GM19452 (cell line): ENCODE measurements at regions not wholly inside any gene's neighbourhood (a gene's known extent, or its start where the extent isn't known, plus 50 kb on each side); places are given as distances from the start of the nearest gene placed in this dataset.

Experiments
- ATAC-seq: cut with Tn5 transposase; IDR thresholded peaks from one replicate; pipeline ENCODE4 v1.9.1; 2021; ENCODE audit not compliant: unreplicated experiment

DNA sequence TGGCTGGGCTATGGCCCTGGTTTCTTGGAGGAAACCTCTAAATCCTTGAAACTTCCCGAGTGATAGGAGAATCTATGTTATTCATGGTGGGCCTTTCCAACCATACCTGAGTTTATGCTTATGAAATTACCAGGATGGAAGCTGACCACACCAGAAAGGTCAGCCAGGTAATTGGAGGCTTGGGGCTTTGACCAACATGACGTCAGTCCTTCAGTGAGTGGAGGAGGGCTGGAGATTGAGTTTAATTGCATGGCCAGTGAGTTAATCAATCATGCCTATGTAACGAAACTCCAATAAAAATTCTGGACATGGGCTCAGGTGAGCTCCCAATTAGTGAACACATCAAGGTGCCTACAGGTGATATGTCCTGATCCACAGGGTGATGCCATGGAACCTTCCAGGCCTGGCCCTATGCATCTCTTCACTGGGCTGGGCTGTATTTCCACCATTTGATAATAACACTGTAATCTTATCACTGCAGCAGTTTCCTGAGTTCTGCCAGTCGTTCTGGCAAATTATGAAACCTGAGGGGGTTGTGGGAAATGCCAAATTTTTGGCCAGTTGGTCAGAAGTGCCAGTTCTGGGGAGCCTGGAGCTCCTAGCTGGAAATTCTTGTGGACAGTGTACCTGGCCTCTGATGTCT, 106.5 kb downstream of the CDH26 start:
- no peak for ATAC-seq

DNA sequence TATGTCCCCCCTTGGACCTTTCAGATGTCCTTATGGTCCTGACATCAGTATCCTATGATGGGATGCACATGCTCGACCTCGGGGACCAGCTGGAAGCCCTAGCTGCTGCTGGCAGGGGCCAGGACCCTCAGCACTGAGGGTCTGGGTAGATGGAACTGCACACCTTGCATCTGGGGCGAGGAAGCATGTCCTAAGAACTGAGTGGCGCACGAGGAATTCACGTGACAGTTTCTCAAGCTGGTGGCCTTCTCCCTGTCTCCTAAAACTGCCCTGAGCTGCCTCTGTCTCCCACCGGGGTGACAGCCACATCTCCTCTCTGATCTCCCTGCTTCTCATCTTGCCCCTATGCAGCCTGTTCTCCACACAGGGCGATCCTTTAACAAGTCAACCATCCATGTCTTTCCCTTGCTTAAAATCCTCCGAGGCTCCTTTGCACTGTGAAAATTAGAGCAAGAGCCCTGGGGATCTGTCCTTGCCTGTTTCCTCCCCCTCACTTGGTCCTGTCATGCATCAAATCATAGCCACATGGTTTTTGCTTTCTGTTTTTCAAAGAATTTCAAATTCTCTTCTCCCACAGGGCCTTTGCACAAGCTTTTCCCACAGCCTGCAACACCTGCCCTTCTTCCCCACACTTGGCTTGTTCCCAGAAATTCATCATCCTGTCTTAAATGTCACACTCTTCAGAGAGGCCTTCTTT, 107.7 kb downstream of the CDH26 start:
- ATAC-seq, result no peak

DNA sequence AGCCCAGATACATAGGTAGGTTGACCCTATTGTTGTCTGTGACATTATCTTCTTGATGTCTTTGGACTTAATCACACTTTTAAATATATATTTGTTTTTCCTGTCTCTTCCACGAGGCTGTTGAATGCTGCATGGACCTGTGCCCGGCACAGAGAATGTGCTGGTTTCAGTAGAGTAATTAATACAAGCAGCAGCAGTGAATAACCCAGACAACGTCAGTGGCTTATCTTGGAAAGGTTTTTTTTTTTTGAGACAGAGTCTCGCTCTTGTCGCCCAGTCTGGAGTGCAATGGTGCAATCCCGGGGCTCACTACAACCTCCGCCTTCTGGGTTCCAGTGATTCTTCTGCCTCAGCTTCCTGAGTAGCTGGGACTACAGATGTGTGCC, 108.2 kb downstream of the CDH26 start:
- no peak for ATAC-seq

DNA sequence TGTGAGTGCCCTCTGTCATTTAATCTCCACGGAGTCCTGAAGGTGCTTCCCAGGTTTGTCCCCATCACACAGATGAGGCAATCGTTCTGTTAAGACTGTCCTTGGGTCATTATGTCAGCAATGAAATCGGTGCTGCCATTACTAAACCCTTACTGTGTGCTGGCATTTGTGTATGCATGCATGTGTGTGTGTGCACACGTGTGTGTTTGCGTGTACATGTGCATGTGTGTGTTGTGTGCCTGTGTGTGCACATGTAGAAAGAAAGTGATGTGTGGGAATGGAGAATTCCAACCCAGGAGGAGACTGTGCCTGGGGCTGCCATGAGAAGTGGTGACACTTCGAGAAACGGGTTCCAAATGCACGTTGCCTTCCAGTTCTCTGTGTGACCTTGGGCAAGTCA, 110.3 kb downstream of the CDH26 start:
- ATAC-seq, result no peak

DNA sequence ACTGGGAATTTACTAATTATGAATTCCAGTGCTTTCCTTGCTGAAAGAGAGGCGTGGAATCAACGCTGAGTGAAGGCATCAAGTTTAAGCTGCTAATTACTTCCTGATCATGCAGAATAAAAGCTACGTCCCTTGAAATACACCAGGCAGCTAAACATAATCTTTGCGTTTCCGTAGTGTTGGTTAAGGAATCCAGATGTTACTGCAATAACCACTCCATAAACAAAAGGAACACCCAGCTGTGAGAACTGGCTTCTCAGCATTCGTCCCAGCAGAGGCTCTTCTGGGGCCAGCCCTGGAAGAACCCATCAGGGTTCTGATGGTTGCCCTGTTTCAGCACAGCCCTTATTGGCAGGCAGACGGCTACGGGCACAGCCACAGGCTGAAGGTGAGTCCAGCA, 111.4 kb downstream of the CDH26 start:
- no peak for ATAC-seq

DNA sequence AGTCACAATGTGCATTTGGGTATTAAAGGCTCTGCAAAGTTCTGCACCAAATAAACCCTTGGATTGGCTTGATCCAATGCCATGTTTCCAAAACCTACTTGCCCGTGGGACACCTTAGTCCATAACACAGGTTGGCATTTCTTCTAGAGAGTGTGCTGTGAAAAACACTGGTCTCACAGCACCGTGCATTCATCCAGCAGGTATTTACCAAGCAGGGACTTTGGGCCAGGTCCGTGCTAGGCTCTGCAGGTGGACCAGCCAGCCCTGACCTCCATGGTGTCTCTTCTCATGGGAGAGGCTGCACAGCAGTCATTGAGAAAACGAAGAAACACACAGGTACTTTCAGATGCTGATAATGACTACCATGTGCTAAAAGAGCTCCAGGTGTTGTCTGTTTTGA, 112.6 kb downstream of the CDH26 start:
- ATAC-seq, result no peak

DNA sequence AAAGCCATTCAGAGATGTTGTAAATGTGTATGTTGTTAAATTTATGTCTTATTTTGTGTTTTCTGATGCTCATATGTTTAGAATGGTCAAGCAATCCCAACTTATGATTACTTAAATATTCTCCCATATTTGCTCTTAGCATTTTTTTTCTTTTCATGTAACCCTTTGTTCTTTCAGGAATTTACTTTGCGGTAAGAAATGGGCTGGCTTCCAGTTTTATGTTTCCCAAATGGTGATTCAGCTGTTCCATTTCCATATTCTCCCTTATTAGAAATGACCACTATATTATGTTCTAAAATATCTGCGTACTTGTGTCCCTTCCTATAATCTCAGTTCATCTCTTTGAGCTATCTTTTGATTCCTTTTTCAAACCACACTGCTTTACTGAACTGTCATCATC, 113.7 kb downstream of the CDH26 start:
- no peak for ATAC-seq

DNA sequence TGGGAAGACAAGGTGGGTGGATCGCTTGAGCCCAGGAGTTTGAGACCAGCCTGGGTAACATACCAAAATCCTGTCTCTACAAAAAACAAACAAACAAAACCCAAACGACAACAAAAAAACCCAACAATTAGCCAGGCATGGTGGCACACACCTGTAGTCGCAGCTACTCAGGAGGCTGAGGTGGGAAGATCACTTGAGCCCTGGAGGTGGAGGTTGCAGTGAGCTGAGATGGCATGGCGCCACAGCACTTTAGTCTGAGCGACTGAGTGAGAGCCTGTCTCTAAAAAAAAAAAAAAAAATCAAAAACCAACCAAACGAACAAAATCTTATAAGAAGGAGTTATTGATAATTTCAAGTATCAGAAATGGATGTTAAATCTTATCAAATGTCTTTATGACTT, 114.9 kb downstream of the CDH26 start:
- ATAC-seq, result no peak

DNA sequence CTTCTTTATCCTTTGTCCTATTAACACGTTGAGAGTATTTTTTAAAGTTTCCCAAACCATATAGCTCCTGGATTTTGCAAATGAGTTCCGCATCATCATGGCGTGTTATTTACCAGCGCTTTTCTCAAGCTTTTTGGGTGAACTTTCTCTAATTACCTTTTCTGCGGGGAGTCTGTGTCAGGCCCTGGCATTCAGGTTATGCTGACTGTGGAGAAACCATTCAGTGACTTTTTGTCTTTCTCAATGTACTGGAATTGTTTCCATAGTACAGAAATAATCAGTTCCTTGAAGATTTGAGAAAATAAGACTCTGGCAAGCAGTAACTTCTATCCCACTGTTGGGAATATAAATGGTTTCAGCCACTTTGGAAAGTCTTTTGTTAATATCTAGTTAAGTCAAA, 115.3 kb downstream of the CDH26 start:
- ATAC-seq, result no peak

DNA sequence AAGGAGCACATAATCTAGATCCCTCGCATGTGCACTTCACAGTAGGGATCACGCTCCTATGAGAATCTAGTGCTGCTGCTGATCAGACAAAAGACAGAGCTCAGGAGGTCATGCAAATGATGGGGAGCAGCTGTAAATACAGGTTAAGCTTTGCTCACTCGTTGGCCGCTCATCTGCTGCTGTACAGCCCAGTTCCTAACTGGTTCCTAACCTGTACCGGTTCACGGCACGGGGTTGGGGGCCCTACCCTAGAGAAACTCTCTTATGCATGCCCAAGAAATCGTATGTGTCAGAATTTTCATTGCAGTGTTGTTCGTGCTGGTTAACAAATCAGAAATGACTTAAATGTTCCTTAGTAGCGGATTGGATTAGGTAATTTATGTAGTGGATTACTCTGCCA, 116.1 kb downstream of the CDH26 start:
- ATAC-seq, result no peak

DNA sequence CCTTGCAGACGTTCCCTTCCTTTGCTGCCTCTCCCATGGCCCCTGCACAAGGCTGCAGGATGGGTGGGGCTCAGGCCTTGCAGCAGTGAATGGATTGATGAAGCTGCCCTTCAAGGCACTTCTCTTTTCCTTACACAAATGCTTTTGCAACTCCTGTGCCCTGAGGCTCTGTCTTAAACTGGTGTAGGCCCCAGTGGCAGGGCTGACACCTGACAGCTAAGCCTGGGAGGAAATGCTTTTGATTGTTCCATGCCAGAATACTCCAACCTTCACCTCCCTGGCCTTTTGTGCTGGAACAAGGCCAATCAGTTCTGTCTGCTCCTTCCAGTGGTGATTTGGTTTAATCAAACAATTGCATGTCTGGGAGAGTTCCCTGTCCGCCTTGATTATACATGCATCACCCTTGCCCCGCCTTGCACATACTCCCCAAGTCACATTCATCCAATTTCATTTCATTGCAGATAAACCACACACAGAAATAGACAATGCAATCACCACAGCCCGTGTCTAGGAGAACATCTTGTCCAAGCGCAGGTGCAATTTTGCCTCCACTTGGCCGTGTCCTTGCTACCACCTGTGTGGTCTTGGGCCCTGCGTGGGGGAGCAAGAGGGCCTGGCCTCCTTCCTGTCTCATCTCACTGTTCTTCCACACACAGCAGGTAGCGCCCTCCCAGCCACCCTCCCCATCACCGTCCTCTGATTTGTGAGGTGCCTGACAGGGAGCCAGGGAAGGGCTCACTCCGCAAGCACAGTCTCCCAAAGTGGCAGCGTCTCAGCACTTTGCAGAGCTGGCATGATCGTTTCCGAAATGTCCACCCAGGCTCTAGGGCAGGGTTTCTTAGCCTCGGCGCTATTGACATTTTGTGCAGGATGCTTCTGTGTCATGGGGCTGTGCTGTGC, 120.4 kb downstream of the CDH26 start:
- ATAC-seq, result no peak

DNA sequence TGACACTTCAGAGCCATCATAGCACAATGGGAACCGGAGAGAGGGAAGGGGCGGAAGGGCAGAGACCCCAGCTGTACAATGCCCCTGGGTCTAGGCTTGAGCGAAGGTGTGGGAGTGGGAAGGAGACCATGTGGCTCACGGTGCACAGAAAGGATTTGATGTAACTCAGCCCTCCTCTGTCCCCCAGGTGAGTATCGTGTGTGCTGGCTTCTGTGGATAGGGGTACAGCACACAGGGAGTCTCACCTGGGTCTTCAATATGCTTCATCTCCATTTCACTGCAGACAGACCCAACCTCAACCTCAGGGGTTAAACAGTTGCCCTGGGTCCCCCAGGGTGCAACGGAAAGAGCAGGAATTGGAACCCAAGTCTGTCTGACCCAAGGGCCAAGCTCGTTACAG, 122.2 kb downstream of the CDH26 start:
- no peak for ATAC-seq

DNA sequence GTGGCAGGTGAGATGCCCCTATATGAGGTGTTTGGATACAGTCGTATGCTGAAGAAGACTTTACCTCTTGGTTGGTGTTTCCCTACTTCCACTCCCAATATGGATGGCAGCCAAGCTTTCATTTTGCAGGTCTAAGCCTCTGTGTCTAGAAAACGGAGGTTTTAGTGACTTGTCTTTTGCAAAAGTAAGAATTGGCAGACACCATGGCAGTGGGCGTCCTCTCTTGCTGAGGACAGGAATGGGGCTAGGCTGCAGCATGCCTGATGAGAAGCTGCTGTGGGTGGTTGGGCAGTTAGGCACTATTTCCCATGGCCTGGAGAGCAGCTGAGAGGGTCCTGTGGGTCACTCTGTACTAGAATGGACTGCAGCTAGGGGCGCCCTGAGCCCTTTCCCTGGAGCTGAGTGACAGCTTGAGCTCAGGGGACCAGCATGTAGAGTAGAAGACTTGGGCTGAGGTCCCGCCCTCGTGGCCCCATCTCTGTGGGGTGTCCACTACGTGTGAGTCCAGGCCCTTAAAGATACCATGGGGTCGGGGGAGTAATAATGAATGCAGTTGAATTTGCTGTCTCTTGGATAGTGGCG, 127.4 kb downstream of the CDH26 start:
- no peak for ATAC-seq

DNA sequence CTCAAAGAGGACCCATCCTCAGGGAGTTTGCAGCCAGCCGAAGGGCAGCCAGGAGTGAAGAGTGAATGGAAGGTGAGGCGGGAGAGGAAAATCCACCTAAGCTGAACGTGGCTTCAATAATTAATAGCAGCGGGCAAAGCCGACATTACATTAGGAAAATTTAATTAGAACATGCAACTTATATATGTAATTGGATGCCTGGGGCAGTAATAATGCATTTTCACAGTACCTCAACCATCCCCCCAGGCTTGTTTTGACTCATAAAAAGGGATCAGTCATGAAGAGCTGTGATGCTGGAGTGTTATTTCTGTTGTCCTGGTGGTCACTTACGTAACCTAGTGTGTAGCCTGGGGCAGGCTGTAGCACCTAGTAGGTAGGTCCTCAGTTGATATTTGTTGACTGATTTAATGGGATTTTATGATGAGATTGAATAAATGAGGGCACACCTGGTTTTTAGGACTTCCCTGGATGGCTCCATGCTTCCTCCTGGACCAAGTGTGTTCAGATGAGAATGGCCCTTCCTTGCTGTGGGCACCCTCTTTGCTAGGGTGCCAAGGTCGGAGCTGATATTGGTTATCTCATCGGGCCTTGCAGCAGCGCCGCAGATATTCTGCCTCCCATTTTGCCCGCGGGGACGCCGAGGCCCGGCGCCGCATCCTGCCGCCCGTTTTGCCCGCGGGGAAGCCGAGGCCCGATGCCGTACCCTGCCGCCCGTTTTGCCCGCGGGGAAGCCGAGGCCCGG, 128.8 kb downstream of the CDH26 start:
- no peak for ATAC-seq

DNA sequence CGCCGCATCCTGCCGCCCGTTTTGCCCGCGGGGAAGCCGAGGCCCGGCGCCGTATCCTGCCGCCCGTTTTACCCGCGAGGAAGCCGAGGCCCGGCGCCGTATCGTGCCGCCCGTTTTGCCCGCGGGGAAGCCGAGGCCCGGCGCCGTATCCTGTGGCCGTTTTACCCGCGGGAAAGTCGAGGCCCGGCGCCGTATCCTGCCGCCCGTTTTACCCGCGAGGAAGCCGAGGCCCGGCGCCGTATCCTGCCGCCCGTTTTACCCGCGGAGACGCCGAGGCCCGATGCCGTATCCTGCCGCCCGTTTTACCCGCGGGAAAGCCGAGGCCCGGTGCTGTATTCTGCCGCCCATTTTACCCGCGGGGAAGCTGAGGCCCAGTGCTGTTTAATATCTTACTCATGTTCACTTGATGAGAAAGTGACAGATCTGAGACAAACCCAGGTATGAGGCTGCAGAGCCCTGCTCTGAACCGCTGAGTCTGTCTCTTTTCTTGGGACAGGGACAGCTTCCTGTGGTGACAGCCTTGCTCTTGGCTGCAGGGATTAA, 129.4 kb downstream of the CDH26 start:
- ATAC-seq, result no peak

DNA sequence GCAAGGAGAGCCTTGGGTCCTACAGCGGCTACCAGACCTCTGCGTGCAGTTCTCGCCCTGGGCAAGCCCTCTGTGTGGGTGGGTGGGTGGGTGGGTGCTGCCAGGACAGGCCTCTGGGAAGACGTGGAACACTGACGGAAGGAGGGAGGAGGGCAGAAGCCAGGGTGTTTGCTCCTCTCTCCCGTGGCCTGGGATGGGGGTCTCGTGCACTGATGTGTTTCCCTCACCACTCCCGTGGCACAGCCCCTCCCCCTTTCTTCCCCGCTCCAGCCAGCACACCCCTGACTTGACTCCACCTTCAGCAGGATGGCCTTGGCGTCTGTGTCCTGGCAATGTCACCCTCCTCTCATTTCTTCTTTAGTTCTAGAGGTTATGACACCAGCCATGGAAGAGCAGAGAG, 130.0 kb downstream of the CDH26 start:
- ATAC-seq, result no peak

DNA sequence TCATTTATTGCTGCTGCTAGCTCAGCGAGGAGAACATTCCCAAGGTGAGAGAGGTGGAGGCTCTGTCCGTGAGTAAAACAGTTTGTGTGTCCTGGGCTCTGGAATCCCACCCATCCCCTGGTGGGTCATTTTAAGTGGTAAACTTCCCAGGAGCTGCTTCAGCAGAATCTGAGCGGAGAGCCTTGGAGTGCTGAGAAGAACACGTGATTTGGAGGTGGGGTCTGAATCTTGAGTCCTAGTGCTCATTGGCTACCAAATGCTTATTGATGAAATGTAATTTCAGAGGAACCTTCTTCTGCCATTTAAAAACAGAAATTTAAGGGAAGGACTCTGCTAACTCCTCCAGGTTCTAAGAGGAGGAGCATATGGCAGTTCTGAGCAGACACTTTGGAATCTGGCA, 132.4 kb downstream of the CDH26 start:
- no peak for ATAC-seq

DNA sequence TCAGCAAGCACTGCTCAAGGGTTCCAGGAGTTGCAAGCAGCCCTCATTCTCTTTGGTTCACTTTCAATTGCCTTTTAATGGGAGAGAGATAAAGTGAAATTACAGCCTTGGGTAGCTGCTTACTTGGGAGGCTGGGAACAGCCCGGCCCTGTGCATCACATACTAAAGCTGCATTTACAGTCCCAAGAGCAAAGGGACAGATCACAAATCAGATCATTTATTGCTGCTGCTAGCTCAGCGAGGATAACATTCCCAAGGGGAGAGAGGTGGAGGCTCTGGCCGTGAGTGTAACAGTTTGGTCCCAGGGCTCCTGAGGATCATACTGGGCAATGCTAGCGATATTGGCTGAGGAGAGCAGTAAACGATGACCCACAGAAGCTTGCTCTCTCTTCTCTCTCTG, 133.1 kb downstream of the CDH26 start:
- no peak for ATAC-seq

DNA sequence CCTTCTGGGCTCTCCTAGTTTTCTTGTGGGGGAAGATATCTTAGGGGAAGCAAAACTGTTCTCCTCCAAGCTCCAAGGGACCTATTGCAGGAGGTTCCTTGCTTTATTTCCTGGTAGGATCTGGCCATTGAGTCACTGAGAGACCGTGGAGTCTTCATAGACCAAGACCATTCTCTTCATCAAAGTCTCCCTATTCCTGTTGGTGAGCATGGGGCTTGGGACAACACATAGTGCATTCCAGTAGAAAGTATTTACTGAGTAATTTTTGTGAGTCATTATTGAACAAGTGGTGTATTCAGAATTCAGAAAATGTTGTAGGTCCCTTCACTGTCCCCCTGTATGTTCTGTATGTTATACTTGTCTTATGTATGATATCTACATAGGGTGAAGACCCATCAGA, 133.6 kb downstream of the CDH26 start:
- no peak for ATAC-seq

DNA sequence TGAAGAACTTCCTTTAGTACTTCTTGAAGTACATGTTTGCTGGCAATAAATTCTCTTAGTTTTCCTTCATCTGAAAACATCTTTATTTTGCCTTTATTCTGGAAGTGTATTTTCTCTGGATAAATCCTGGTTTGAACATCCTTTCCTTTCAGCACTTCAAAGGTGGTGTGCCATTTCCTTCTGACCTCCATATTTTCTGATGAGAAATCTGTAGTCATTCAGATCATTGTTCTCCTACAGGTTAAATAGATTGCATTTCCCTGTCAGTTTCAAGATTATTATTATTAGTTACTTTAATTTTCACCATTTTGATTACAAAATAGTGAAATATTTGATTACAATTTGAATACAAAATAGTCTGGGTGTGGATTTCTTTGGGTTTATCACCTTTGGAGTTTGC, 134.5 kb downstream of the CDH26 start:
- no peak for ATAC-seq

DNA sequence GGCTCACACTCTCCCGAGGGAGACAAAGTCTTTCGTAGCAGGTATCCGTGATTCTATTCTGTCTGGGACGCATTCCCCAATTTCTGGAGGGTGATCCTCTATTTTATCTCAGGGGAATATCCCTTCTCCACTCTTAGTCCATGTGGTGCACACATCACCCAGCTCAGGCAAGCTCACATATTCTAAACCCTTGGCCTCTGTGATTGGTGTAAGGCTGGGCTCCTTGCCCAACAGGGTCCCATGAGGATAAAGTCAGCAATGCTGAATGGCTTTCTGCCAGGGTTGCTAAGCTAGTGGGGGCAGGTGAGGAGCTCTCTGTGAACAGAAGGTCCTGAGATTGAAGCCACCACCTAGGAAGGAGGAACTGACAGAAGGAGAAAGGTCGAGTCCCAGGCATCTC, 137.2 kb downstream of the CDH26 start:
- ATAC-seq, result no peak
